HCT116 (cell line): ENCODE measurements at regions not wholly inside any gene's neighbourhood (a gene's known extent, or its start where the extent isn't known, plus 50 kb on each side); places are given as distances from the start of the nearest gene placed in this dataset.

Experiments
- ATAC-seq: fragments of 200-7000 bp; cut with Tn5 transposase; 2 replicates; pipeline ENCODE4 v1.9.1; 2020; ENCODE audit warnings: mild to moderate bottlenecking, moderate library complexity
- BruUV-seq: library from RNA; stranded (reverse); fragments of 400-500 nt; replicated peaks from 2 replicates; lab custom pipeline; 2021; lab: Mats Ljungman, UMichigan
- CTCF ChIA-PET: fragments of 300-600 bp; sonication (Branson Sonifier 250); formaldehyde crosslinking; loops from one replicate; lab custom pipeline; 2021; ENCODE audit warnings: antibody characterized with exemption; lab: Charles Lee
- POLR2A ChIA-PET: fragments of 300-600, 350-600 bp; sonication (Branson Sonifier 250); formaldehyde crosslinking; loops from one replicate; lab custom pipeline; 2021; ENCODE audit warnings: antibody characterized with exemption; lab: Charles Lee
- RAD21 ChIA-PET, 2 experiments: fragments of 300-600 bp; sonication (Branson Sonifier 250); formaldehyde crosslinking; loops; one replicate each; lab custom pipeline; 2023; ENCODE audit warnings: low total read pairs in 2 of 2; ENCODE audit not compliant: uncharacterized antibody in 2 of 2, unreplicated experiment in 2 of 2, low non-redundant PET in 1 of 2; lab: Charles Lee
- DNase-seq: peaks from one replicate; pipeline ENCODE4 v3.0.0-alpha.2; 2010; ENCODE audit warnings: low read depth, low spot score
- H2AFZ ChIP-seq: fragments of 200-600 bp; shearing (Covaris generic), sonication (generic); 2 replicates; pipeline ENCODE4 v1.6.1; 2017; ENCODE audit warnings: low read depth, mixed run types, mixed read lengths, antibody characterized with exemption, low read length; ENCODE audit not compliant: poor library complexity, severe bottlenecking
- H3K27ac ChIP-seq: 2 replicates; pipeline ENCODE4 v1.5.1; 2012; ENCODE audit warnings: low read depth, low read length
- H3K27me3 ChIP-seq: fragments of 200-600 bp; sonication (generic); 2 replicates; pipeline ENCODE4 v1.6.1; 2016; ENCODE audit warnings: mixed run types, low read length, mixed read lengths; ENCODE audit not compliant: insufficient read depth
- H3K36me3 ChIP-seq, 2 experiments: fragments of 200-500 bp in 1 of 2; fragments of 200-600 bp in 1 of 2; sonication (Bioruptor generic) in 1 of 2; sonication (generic) in 1 of 2; 2 replicates each; pipeline versions ENCODE4 v1.5.1 to v1.6.1; 2014 to 2016; ENCODE audit warnings: low read length in 2 of 2, inconsistent platforms in 1 of 2, mixed read lengths in 1 of 2, mixed run types in 1 of 2; ENCODE audit not compliant: insufficient read depth in 2 of 2, control insufficient read depth in 1 of 2
- H3K4me1 ChIP-seq, 2 experiments: fragments of 200-600 bp in 1 of 2; sonication (generic) in 1 of 2; 2 replicates each; pipeline versions ENCODE4 v1.5.1 to v1.6.1; 2012 to 2017; ENCODE audit warnings: low read length in 2 of 2, inconsistent platforms in 1 of 2, mild to moderate bottlenecking in 1 of 2, mixed read lengths in 1 of 2, mixed run types in 1 of 2, moderate library complexity in 1 of 2; ENCODE audit not compliant: insufficient read depth in 2 of 2, control insufficient read depth in 1 of 2
- H3K4me2 ChIP-seq: fragments of 200-600 bp; sonication (generic); 2 replicates; pipeline ENCODE4 v1.6.1; 2017; ENCODE audit warnings: mixed run types, low read length, mixed read lengths
- H3K4me3 ChIP-seq, 2 experiments: fragments of 200-600 bp in 1 of 2; sonication (generic) in 1 of 2; replicated peaks in 1 of 2; 2 replicates each; pipeline ENCODE4 v1.5.1; 2011 to 2016; ENCODE audit warnings: low read length in 2 of 2, control low read depth in 1 of 2, low read depth in 1 of 2, mild to moderate bottlenecking in 1 of 2, mixed read lengths in 1 of 2, mixed run types in 1 of 2
- H3K79me2 ChIP-seq: fragments of 200-600 bp; sonication (generic); 2 replicates; pipeline ENCODE4 v1.6.1; 2017; ENCODE audit warnings: mild to moderate bottlenecking, mixed run types, low read length, moderate library complexity, mixed read lengths; ENCODE audit not compliant: insufficient read depth
- H3K9ac ChIP-seq: fragments of 200-600 bp; sonication (generic); 2 replicates; pipeline ENCODE4 v1.6.1; 2016; ENCODE audit warnings: low read length, mixed read lengths
- H3K9me2 ChIP-seq: fragments of 200-600 bp; sonication (generic), shearing (Covaris generic); 2 replicates; pipeline ENCODE4 v1.6.1; 2017; ENCODE audit warnings: mixed run types, mild to moderate bottlenecking, moderate library complexity; ENCODE audit not compliant: insufficient read depth
- H3K9me3 ChIP-seq, 2 experiments: fragments of 200-500 bp in 1 of 2; fragments of 200-600 bp in 1 of 2; sonication (Bioruptor generic) in 1 of 2; sonication (generic) in 1 of 2; 2 replicates each; pipeline ENCODE4 v1.6.1; 2014 to 2017; ENCODE audit warnings: low read length in 2 of 2, mixed read lengths in 2 of 2, inconsistent platforms in 1 of 2, low read depth in 1 of 2, mild to moderate bottlenecking in 1 of 2, mixed run types in 1 of 2, moderate library complexity in 1 of 2; ENCODE audit not compliant: control insufficient read depth in 1 of 2, insufficient read depth in 1 of 2
- H4K20me1 ChIP-seq: fragments of 200-600 bp; sonication (generic), shearing (Covaris generic); 2 replicates; pipeline ENCODE4 v1.6.1; 2017; ENCODE audit warnings: mixed run types, mild to moderate bottlenecking, moderate library complexity; ENCODE audit not compliant: insufficient read depth
- CEBPB ChIP-seq: IDR thresholded peaks from 2 replicates; pipeline ENCODE4 v1.6.1; 2012; ENCODE audit warnings: low read depth
- ELF1 ChIP-seq: IDR thresholded peaks from 2 replicates; pipeline ENCODE4 v1.6.1; 2012; ENCODE audit warnings: low read depth, borderline replicate concordance
- EZH2phosphoT487 ChIP-seq: fragments of 200-600 bp; IDR thresholded peaks from 2 replicates; pipeline ENCODE4 v1.6.1; 2018; ENCODE audit warnings: antibody characterized with exemption, borderline replicate concordance
- FOSL1 ChIP-seq: IDR thresholded peaks from 2 replicates; pipeline ENCODE4 v1.6.1; 2012; ENCODE audit warnings: low read depth
- SRF ChIP-seq: IDR thresholded peaks from 2 replicates; pipeline ENCODE4 v1.6.1; 2012; ENCODE audit warnings: low read depth
- ZFX ChIP-seq: fragments of 450-650 bp; IDR thresholded peaks from 2 replicates; pipeline ENCODE4 v1.6.1; 2017
- ZNF274 ChIP-seq: fragments of 200-500 bp; sonication (Bioruptor generic); IDR thresholded peaks from 2 replicates; pipeline ENCODE4 v1.6.1; 2014; ENCODE audit warnings: mild to moderate bottlenecking, low read depth, low read length, inconsistent platforms
- intact Hi-C: fragments of 100-400 bp; cut with micrococcal nuclease; formaldehyde crosslinking; loops from 2 replicates; pipeline ENCODE4 v1.10.0; 2022
- TF ChIP-seq, protein P1 (sequence below): IDR thresholded peaks from 2 replicates; pipeline ENCODE4 v1.6.1; 2012
- TF ChIP-seq, protein P2 (sequence below): IDR thresholded peaks from 2 replicates; pipeline ENCODE4 v1.6.1; 2012; ENCODE audit warnings: low read depth
- TF ChIP-seq, protein P3 (sequence below): IDR thresholded peaks from 2 replicates; pipeline ENCODE4 v1.6.1; 2012

DNA sequence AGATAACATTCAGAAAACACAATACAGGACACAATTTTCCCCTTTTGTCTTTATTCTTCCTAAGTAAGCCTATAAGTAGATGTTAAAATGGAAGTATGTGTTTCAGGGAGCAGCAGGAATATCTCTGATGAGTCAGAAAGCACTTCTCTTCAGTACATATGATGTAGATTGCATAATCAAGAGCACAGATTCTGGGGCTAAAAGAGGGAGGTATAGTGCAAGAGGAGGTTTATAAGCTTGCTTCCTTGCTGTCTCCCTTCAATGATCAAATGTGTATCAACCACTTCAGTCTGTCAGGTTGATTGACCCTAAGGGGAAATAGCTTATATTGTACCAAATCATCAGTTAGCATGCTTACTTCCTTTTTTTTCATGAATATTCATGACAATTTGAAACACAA lies 822.8 kb downstream of the BRINP3 start:
- TF ChIP-seq ZFX (no peak), FOSL1 (peak; percentile 11; the same call in 1 of the 2 replicates), CEBPB (peak; percentile 62; the same call in 1 of the 2 replicates)
- TF ChIP-seq, protein P1, sequence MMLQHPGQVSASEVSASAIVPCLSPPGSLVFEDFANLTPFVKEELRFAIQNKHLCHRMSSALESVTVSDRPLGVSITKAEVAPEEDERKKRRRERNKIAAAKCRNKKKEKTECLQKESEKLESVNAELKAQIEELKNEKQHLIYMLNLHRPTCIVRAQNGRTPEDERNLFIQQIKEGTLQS, result peak; percentile 21; the same call in 1 of the 2 replicates
- intact Hi-C loops, result no loop called here

DNA sequence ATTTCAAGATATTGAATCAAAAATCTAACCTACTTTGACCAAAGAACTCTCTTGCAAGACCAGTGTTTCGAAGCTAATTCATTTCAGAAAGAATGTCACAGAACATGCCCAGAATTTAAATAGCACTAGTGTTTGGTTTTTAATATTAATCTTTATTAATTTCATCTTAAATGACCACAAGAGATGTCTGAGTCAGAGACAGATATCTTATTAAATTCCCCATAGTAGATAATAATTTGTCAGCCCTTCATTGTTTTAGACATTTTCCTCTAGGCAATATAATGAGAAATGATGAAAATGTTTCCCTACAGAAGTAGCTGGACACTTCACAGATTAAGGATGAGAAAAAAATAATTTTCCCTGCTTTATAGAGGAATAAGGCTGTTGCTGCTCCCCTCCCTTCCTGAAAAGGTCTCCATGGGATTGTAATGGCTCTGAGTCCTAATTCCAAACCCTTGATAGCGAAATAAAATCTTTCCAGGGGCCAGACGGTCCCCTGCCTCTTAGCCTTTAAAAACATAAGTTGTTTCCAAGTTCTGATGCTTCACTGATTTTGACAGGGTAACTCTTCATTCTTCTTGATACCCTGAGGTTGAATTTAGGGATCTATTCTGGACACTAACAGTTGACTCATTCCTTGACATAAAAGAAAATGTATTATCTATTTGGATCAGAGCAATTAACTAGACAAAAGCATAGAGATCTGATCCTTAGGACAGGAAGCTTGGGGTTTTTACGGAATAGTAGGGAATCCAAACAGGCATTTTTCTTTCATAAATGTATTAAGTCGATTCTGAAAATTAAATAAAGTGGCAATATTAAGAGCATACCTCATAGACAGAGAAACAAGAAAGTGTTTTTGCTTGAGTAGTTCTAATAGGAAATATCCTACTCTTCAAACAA lies 820.8 kb downstream of the BRINP3 start:
- Histone ChIP-seq H3K4me2 (peak overlapping the region; percentile 56), H4K20me1 (no peaks in the 10 kb centered on the region), H3K4me3 (0 out of 4 replicates have a peak overlapping the region, but pooled peaks of 1 of the 2 experiments have one; percentile 10), H3K27ac (no peak overlapping the region), H3K9me3 (no peaks in the 10 kb centered on the region), H3K9me2 (no peaks in the 10 kb centered on the region; the same call in 1 of the 2 replicates), H3K79me2 (no peaks in the 10 kb centered on the region), H3K9ac (no peak overlapping the region), H3K4me1 (peaks cover 0 to 34% of the 10 kb centered on the region in 2 experiments; a peak in 2 of 4 replicates), H3K27me3 (no peaks in the 10 kb centered on the region), H3K36me3 (no peaks in the 10 kb centered on the region), H2AFZ (peak overlapping the region; percentile 90)
- no peak for DNase-seq
- ChIA-PET RAD21 (no interaction called here), POLR2A (no interaction called here), CTCF (no interaction called here)
- TSS peak; percentile 76 for BruUV-seq
- intact Hi-C loops, result no loop called here
- TF ChIP-seq SRF, result no peak
- TF ChIP-seq, protein P2, sequence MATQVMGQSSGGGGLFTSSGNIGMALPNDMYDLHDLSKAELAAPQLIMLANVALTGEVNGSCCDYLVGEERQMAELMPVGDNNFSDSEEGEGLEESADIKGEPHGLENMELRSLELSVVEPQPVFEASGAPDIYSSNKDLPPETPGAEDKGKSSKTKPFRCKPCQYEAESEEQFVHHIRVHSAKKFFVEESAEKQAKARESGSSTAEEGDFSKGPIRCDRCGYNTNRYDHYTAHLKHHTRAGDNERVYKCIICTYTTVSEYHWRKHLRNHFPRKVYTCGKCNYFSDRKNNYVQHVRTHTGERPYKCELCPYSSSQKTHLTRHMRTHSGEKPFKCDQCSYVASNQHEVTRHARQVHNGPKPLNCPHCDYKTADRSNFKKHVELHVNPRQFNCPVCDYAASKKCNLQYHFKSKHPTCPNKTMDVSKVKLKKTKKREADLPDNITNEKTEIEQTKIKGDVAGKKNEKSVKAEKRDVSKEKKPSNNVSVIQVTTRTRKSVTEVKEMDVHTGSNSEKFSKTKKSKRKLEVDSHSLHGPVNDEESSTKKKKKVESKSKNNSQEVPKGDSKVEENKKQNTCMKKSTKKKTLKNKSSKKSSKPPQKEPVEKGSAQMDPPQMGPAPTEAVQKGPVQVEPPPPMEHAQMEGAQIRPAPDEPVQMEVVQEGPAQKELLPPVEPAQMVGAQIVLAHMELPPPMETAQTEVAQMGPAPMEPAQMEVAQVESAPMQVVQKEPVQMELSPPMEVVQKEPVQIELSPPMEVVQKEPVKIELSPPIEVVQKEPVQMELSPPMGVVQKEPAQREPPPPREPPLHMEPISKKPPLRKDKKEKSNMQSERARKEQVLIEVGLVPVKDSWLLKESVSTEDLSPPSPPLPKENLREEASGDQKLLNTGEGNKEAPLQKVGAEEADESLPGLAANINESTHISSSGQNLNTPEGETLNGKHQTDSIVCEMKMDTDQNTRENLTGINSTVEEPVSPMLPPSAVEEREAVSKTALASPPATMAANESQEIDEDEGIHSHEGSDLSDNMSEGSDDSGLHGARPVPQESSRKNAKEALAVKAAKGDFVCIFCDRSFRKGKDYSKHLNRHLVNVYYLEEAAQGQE, result no peak
- TF ChIP-seq, protein P3, sequence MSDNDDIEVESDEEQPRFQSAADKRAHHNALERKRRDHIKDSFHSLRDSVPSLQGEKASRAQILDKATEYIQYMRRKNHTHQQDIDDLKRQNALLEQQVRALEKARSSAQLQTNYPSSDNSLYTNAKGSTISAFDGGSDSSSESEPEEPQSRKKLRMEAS, result no peak
- no peak for TF ChIP-seq ZNF274
- no peak for TF ChIP-seq EZH2phosphoT487
- TF ChIP-seq ELF1, result no peak
- no peak for ATAC-seq

More for the DNA sequence above, 822.8 kb downstream of the BRINP3 start:
- H3K9me3 ChIP-seq, result no peaks in the 10 kb centered on the region
- BruUV-seq, result no TSS peak
- H4K20me1 ChIP-seq, result no peaks in the 10 kb centered on the region; the same call in 1 of the 2 replicates
- H3K79me2 ChIP-seq, result no peaks in the 10 kb centered on the region
- peaks cover 0 to 30% of the 10 kb centered on the region in 2 experiments; a peak in 2 of 4 replicates for H3K4me1 ChIP-seq
- RAD21 ChIA-PET, result no interaction called here
- no peak overlapping the region for H3K9ac ChIP-seq
- H3K4me3 ChIP-seq, result no peak overlapping the region
- peak overlapping the region; percentile 64 for H2AFZ ChIP-seq
- no peak overlapping the region for H3K27ac ChIP-seq
- DNase-seq, result no peak
- POLR2A ChIA-PET, result no interaction called here
- no peaks in the 10 kb centered on the region; the same call in 1 of the 2 replicates for H3K9me2 ChIP-seq
- H3K36me3 ChIP-seq, result no peaks in the 10 kb centered on the region
- ATAC-seq, result no peak
- H3K27me3 ChIP-seq, result no peaks in the 10 kb centered on the region
- CTCF ChIA-PET, result no interaction called here
- H3K4me2 ChIP-seq, result no peak overlapping the region
